Muscle of arm (tissue), 1 donor: ENCODE measurements at regions not wholly inside any gene's neighbourhood (a gene's known extent, or its start where the extent isn't known, plus 50 kb on each side); places are given as distances from the start of the nearest gene placed in this dataset.
"Not testable (repeated sequence)": the region's sequence is repeated elsewhere in the genome, so short reads cannot be mapped to it uniquely, and the experiment has no call there.

Experiments used
- DNase-seq: peaks from one replicate; pipeline ENCODE4 v3.0.0-alpha.2; 2013

DNA sequence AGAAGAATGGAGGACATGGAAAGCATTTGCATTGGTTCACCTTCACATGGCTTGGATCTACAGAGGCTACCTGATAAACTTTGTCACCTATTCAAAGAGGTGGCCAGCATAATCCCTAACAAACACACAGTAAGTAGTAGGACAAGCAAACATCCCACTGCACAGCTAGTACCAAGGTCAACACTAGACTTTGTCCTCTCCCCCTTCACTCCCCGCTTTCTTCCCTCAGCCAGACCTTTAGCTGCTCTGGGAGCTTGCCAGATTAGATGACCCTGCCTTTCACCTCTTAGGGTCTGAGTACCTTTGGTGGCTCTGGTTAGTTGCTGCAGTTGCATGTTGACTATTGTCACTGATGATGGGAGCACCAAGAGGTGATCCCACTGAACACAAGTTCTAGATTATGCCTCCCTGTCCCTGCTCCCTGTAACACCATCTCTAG, 211.3 kb downstream of the CCDC74A start:
- not testable (repeated sequence) for DNase-seq

- no peak for DNase-seq
Observed at GRCh38 chr2:131753640-131754561, 226.2 kb downstream of the CCDC74A start.

GRCh38 chr2:131754929-131755720, 227.4 kb downstream of the CCDC74A start:
- no peak for DNase-seq

DNA sequence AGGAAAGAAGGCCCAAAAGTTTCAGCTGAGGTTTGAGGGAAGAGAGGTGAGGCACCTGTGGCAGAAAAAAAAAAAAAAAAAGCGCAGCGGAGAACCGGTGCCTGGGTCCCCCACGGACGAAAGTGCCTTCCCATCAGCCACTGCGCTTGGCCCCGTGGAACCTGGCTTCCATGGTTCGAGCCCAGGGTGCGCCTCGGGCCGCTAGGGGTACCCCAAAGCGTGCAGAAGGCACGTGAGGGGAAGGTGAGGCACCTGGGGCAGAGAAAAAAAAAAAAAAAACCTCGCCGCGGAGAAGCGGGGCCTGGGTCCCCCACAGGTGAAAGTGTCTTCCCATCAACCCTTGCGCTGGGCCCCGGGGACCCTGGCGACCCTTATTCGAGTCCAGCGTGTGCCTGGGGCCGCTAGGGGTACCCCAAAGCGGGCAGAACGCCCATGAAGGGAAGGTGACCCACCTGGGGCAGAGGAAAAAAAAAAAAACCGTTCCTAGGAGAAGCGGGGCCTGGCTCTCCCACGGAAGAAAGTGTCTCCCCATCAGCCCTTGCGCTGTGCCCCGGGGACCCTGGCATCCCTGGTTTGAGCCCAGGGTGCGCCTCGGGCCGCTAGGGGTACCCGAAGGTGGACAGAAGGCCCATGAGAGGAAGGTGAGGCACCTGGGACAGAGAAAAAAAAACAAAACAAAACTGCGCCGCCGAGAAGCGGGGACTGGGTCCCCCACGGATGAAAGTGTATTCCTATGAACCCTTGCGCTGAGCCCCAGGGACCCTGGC, 228.6 kb downstream of the CCDC74A start:
- DNase-seq = no peak

GRCh38 chr2:131758941-131759340, 231.3 kb downstream of the CCDC74A start:
- DNase-seq = not testable (repeated sequence)

- DNase-seq = not testable (repeated sequence)
Observed at GRCh38 chr2:131774955-131775555, 247.4 kb downstream of the CCDC74A start.

DNA sequence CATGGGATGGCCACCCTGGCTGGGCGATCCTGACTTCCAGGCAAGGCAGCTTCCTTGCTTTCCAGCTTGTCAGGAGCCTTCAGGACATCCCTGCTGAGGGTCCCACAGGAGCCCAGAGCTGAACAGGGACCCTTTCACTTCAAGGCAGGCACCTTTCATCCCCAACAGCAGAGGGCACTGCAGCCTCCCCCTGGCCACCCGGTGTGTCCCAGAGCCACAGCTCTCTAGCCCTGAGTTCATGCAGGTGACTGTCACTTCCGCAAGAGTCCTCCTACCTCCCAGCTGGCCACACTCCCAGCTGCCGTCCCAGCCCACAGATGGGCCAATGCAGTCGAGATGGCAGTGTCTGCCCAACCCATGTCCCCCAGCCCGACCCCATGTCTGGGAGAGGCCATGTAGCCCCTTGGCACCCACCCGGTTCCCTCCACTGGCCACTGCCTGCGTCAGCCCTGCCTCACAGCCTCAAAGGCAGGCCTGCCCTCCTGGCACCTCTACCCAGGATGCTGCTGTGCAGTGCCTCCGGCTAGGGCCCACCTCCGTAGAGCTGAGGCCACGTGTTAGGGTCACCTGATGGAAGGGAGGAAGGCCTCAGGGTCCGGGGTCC, 248.3 kb downstream of the CCDC74A start:
- not testable (repeated sequence) for DNase-seq

GRCh38 chr2:131780446-131780845, 252.8 kb downstream of the CCDC74A start:
- not testable (repeated sequence) for DNase-seq

DNA sequence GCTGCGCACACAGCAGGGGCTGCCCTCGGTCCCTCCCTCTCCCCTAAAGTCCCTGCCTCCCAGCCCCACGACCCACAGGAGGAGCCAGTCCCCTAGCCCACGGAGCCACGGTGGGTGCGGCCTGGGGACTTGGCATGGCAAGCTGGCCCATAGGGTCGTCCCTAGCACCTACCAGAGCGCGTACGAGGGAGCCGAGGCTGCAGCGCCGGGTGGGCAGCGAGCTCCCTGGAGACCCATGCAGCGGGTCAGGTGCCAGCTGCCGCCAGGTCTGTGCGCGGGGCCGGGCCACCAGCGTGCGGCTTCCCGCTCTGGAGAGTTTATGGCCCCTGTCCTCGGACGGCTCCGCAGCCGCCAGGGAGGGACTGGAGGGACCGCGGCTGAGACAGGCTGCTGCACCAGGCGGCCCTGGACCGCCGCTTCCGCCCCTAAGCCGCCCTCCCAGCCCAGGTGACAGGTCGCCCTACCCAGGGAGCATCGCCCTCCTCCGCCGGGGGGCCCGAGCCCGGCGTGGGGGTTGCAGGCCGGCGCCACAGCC, 273.6 kb downstream of the CCDC74A start:
- no peak for DNase-seq

GRCh38 chr2:131801745-131802350, 274.2 kb downstream of the CCDC74A start:
- peak; percentile 16 for DNase-seq

DNA sequence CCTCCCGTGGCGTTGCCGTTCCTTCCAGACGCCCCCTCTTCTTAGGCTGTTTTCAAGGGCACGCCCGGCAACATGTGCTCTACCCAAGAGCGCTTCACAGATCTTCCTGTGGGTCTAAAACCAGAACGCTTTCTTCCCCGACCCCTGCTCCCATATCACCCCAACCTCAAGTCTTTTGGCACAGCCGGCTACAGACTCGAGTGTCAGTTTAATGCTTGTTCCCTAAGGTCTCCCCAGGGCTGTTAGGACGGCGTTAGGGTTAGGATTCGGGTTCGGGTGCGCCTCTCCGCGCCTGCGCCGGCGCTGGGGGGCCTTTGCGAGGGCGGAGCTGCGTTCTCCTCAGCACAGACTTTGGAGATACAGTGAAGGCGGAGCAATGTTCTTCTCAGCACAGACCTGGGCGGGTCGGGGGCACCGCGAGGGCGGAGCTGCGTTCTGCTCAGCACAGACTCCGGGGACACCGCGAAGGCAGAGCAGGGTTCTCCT, 274.7 kb downstream of the CCDC74A start:
- peak; percentile 7 for DNase-seq

GRCh38 chr2:131803237-131803636, 275.5 kb downstream of the CCDC74A start:
- DNase-seq = not testable (repeated sequence)

- DNase-seq = not testable (repeated sequence)
Observed at GRCh38 chr2:131812605-131813004, 284.9 kb downstream of the CCDC74A start.

DNA sequence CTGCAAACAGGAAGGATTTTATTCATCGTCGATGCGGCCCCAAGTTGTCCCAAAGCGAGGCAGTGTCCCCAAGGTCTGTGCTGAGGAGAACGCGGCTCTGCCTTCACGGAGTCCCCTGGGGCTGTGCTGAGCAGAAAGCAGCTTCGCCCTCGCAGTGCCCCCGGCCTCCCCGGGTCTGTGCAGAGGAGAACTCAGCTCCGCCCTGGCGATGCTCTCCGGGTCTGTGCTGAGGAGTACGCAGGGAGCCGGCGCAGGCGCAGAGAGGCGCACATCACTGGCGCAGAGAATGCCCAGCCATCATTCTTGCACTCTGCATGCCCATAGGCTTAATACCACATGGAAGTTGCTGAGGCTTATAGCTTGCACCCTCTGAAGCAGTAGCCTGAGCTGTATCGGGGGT, 285.7 kb downstream of the CCDC74A start:
- not testable (repeated sequence) for DNase-seq

- not testable (repeated sequence) for DNase-seq
Observed at GRCh38 chr2:131818267-131818973, 290.7 kb downstream of the CCDC74A start.

- DNase-seq = not testable (repeated sequence)
Observed at GRCh38 chr2:131822237-131822721, 294.6 kb downstream of the CCDC74A start.

DNA sequence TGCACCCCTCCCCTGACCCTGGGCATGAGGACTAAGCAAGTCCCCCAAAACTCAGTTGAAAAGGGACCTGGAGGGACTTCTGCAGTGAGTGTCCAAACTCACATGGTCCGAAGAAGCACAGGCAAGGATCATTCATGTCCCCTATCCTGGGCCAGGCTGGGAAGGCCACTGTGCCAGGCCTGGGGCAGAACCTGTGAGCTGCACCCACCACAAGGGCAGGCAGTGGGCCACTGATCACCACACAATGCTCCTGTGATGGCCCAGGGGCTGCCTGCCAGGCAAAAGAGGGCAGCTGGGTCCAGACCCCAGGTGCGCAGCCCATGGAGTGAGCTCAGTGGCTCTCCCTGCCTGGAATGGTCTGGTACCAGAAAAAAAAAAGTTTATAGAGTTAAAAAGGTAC, 295.4 kb downstream of the CCDC74A start:
- DNase-seq = not testable (repeated sequence)

DNA sequence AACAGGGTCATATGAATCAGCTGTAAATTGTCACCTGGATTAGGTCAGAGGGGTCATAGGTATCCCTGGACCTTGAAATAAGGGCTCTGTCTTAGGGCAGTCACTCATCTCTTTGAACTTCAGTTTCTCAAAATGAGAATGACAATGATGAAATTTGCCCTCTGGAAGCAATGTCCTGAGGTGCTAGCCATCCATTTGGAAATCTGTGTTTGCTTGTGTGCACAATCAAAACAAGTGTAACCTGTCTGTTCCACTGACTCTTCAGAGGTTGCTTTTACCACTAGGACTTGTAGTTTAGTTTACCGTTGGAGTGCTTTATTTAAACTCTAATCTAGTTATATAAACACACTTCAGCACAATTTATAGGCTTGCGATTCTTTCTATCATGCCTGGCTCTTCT, 297.3 kb downstream of the CCDC74A start:
- not testable (repeated sequence) for DNase-seq
